C4-2B (cell line): ENCODE measurements at regions not wholly inside any gene's neighbourhood (a gene's known extent, or its start where the extent isn't known, plus 50 kb on each side); places are given as distances from the start of the nearest gene placed in this dataset.

Experiments used
- CTCF ChIP-seq: fragments of 450-650 bp; conservative IDR thresholded peaks from 2 replicates; pipeline ENCODE4 v1.5.1; 2017; ENCODE audit warnings: mild to moderate bottlenecking
- ZFX ChIP-seq: fragments of 450-650 bp; IDR thresholded peaks from 2 replicates; pipeline ENCODE4 v1.6.1; 2017

DNA sequence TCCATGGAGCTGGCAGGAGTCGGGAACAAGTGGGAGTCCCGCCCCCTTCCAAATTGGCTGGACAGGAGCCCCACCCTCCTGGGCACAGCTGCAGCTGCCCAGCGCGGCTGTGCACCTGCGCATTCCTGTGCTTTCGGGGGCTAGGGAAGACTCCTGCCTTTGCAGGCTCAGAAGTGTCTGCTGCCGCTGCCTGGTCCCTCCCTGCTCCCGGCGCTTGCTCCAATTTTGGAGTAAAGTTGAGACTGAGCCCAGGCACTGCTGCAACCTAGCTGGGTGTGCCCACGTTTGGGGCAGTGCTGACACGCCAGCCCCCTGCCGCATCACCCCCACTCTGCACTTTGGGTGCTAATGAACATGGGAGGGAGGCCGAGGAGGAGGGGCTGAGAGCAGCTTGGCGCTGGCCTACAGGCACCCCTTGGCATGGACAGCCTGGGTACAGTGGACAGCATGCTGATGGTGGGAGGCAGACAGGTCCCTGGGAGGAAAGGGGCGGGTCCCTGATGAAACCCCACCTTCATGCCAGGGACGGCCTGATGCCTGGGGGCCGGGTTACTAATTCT is 399.2 kb upstream of the CNTN4 start:
- TF ChIP-seq CTCF, result no peak
- TF ChIP-seq ZFX, result no peak
